ENCODE measurements at regions not wholly inside any gene's neighbourhood (a gene's known extent, or its start where the extent isn't known, plus 50 kb on each side); places are given as distances from the start of the nearest gene placed in this dataset.

- TF ChIP-seq EZH2 (IDR thresholded peaks at IDR 0.05) (no peak), POLR2AphosphoS5 (IDR thresholded peaks at IDR 0.05; ENCODE audit: borderline replicate concordance, low read depth, low read length) (no peak)
These were observed 93.5 kb downstream of the ZIC4 start for GRCh38 chr3:147312786-147313280.
